Spleen (tissue), 7 donors: ENCODE measurements at regions not wholly inside any gene's neighbourhood (a gene's known extent, or its start where the extent isn't known, plus 50 kb on each side); places are given as distances from the start of the nearest gene placed in this dataset.

ENCODE experiments used
- CTCF ChIP-seq, 11 experiments: fragments of 200-600 bp in 7 of 11; fragments of 450-650 bp in 4 of 11; sonication (generic) in 4 of 11; IDR thresholded peaks in 8 of 11; conservative IDR thresholded peaks in 3 of 11; 1 replicate in 7 of 11; 2 replicates in 4 of 11; pipeline versions ENCODE4 v1.4.0 to v1.8.0; 2016 to 2021; ENCODE audit warnings: antibody characterized with exemption in 11 of 11, inconsistent platforms in 4 of 11, mild to moderate bottlenecking in 1 of 11
- POLR2A ChIP-seq, 3 donors: fragments of 450-650 bp; IDR thresholded peaks; one replicate each; pipeline ENCODE4 v1.5.1; 2017; ENCODE audit warnings: antibody characterized with exemption in 3 of 3, mild to moderate bottlenecking in 1 of 3
- POLR2AphosphoS5 ChIP-seq, 3 donors: sonication (generic); formaldehyde crosslinking; IDR thresholded peaks; one replicate each; pipeline ENCODE4 v1.5.1; 2017; ENCODE audit warnings: antibody characterized with exemption in 3 of 3
- donor health status: DM: no; HTN: no; CAD: no; lungs with moderate emphysema.
- donor health status: DM: no; HTN: no; CAD: no.
- donor health status: DM: no; HTN: no; CAD: no.

GRCh38 chr2:30084915-30085314 lies 61.9 kb upstream of the YPEL5 start:
- TF ChIP-seq CTCF (IDR thresholded peaks at IDR 0.05 in 8 of 11, conservative IDR thresholded peaks at IDR 0.05 in 3 of 11) (no peak), POLR2AphosphoS5 (IDR thresholded peaks at IDR 0.05) (no peak), POLR2A (IDR thresholded peaks at IDR 0.05) (no peak)
